Mesendoderm (in vitro differentiated cells): ENCODE measurements at regions not wholly inside any gene's neighbourhood (a gene's known extent, or its start where the extent isn't known, plus 50 kb on each side); places are given as distances from the start of the nearest gene placed in this dataset.

ENCODE experiments used
- DNase-seq: peaks from one replicate; pipeline ENCODE4 v3.0.0; 2013
- H2AK5ac ChIP-seq: 2 replicates; pipeline ENCODE4 v1.6.1; 2013; ENCODE audit warnings: low read length, inconsistent platforms
- H2BK120ac ChIP-seq: 2 replicates; pipeline ENCODE4 v1.6.1; 2013; ENCODE audit warnings: low read depth, mild to moderate bottlenecking, low read length, moderate library complexity, mixed read lengths
- H2BK15ac ChIP-seq: replicated peaks from 2 replicates; pipeline ENCODE4 v1.6.1; 2013; ENCODE audit warnings: low read depth, mild to moderate bottlenecking, moderate library complexity
- H2BK5ac ChIP-seq: 2 replicates; pipeline ENCODE4 v1.6.1; 2013; ENCODE audit warnings: low read length, inconsistent platforms
- H3K18ac ChIP-seq: 2 replicates; pipeline ENCODE4 v1.6.1; 2013; ENCODE audit warnings: mild to moderate bottlenecking, low read length, mixed read lengths
- H3K23ac ChIP-seq: one replicate; pipeline ENCODE4 v1.6.1; 2013; ENCODE audit warnings: low read length
- H3K27ac ChIP-seq: 2 replicates; pipeline ENCODE4 v1.5.1; 2013; ENCODE audit warnings: low read depth, mild to moderate bottlenecking, inconsistent platforms, low read length, moderate library complexity
- H3K27me3 ChIP-seq: 2 replicates; pipeline ENCODE4 v1.6.1; 2013; ENCODE audit warnings: low read length, control low read depth, mild to moderate bottlenecking, inconsistent platforms; ENCODE audit not compliant: insufficient read depth, poor library complexity
- H3K36me3 ChIP-seq: 2 replicates; pipeline ENCODE4 v1.6.1; 2013; ENCODE audit warnings: low read length, inconsistent platforms; ENCODE audit not compliant: control insufficient read depth, insufficient read depth
- H3K4ac ChIP-seq: one replicate; pipeline ENCODE4 v1.6.1; 2013; ENCODE audit warnings: low read depth, mild to moderate bottlenecking, low read length, moderate library complexity
- H3K4me1 ChIP-seq: 2 replicates; pipeline ENCODE4 v1.6.1; 2013; ENCODE audit warnings: low read depth, low read length, inconsistent platforms; ENCODE audit not compliant: control insufficient read depth
- H3K4me2 ChIP-seq: 2 replicates; pipeline ENCODE4 v1.6.1; 2013; ENCODE audit warnings: low read length
- H3K4me3 ChIP-seq: 2 replicates; pipeline ENCODE4 v1.5.1; 2013; ENCODE audit warnings: mild to moderate bottlenecking, low read length
- H3K56ac ChIP-seq: one replicate; pipeline ENCODE4 v1.6.1; 2013; ENCODE audit warnings: low read length
- H3K79me1 ChIP-seq: 2 replicates; pipeline ENCODE4 v1.6.1; 2013; ENCODE audit warnings: low read length, inconsistent platforms
- H3K79me2 ChIP-seq: 2 replicates; pipeline ENCODE4 v1.6.1; 2013; ENCODE audit warnings: mild to moderate bottlenecking, low read length; ENCODE audit not compliant: control insufficient read depth, insufficient read depth
- H3K9ac ChIP-seq: 2 replicates; pipeline ENCODE4 v1.6.1; 2013; ENCODE audit warnings: low read length, inconsistent platforms
- H4K5ac ChIP-seq: one replicate; pipeline ENCODE4 v1.6.1; 2013; ENCODE audit warnings: low read length
- H4K8ac ChIP-seq: one replicate; pipeline ENCODE4 v1.6.1; 2013; ENCODE audit warnings: low read depth, mild to moderate bottlenecking, control low read depth, low read length, moderate library complexity
- WGBS: extraction: QIAGEN DNeasy Blood & Tissue Kit; methylation state at CpG from one replicate; pipeline ENCODE4 v1.1.7; 2013; ENCODE audit warnings: low lambda C conversion rate, missing lambda C conversion rate; ENCODE audit not compliant: insufficient coverage; ENCODE audit errors: extremely low coverage; 5-methylcytosine and 5-hydroxymethylcytosine counted together

DNA sequence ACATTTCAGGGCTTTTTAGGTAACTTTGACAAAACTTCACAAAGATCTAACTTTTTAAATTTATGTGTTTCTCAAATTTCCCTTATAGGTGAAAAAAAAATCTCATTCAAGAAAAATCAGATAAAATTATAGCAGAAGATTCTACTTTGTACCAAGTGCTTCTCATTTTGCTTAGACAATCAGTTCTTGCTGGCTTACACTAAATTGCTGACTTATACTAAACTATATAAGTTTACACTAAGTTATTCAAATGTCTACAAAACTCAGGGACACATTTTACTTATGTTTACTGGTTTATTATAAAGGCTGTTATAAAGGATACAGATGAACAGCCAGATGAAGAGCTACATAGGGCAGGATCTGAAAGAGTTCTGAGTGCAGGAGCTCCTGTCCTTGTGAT, 195.1 kb downstream of the ZPLD1 start:
- no peak overlapping the region for H4K8ac ChIP-seq
- no peak overlapping the region for H3K23ac ChIP-seq
- no peak overlapping the region for H3K4ac ChIP-seq
- H3K4me3 ChIP-seq: no peak overlapping the region
- no peak overlapping the region for H4K5ac ChIP-seq
- H3K18ac ChIP-seq: no peak overlapping the region
- H2BK120ac ChIP-seq: no peak overlapping the region
- no peak overlapping the region for H3K4me2 ChIP-seq
- no peak overlapping the region for H2BK15ac ChIP-seq
- H2BK5ac ChIP-seq: no peak overlapping the region
- H3K9ac ChIP-seq: no peak overlapping the region
- no peaks in the 10 kb centered on the region for H3K27me3 ChIP-seq
- H2AK5ac ChIP-seq: no peak overlapping the region
- no peaks in the 10 kb centered on the region for H3K36me3 ChIP-seq
- H3K79me1 ChIP-seq: no peaks in the 10 kb centered on the region
- no peak overlapping the region for H3K56ac ChIP-seq
- no peak overlapping the region for H3K27ac ChIP-seq
- no peaks in the 10 kb centered on the region for H3K4me1 ChIP-seq
- H3K79me2 ChIP-seq: no peaks in the 10 kb centered on the region
- no peak for DNase-seq

GRCh38 chr3:102630531-102630930, 195.7 kb downstream of the ZPLD1 start:
- Histone ChIP-seq H2BK15ac (no peak overlapping the region), H3K79me2 (no peaks in the 10 kb centered on the region), H3K36me3 (no peaks in the 10 kb centered on the region), H3K4me3 (no peak overlapping the region), H3K4me2 (no peak overlapping the region), H4K8ac (no peak overlapping the region), H4K5ac (no peak overlapping the region), H3K4me1 (no peaks in the 10 kb centered on the region), H3K23ac (no peak overlapping the region), H2AK5ac (no peak overlapping the region), H3K27ac (no peak overlapping the region), H2BK5ac (no peak overlapping the region), H3K4ac (no peak overlapping the region), H3K9ac (no peak overlapping the region), H3K56ac (no peak overlapping the region), H3K27me3 (no peaks in the 10 kb centered on the region), H3K79me1 (no peaks in the 10 kb centered on the region), H3K18ac (no peak overlapping the region), H2BK120ac (no peak overlapping the region)
- WGBS: 100% methylated on average over 3 of the region's 6 CpGs
- no peak for DNase-seq

DNA sequence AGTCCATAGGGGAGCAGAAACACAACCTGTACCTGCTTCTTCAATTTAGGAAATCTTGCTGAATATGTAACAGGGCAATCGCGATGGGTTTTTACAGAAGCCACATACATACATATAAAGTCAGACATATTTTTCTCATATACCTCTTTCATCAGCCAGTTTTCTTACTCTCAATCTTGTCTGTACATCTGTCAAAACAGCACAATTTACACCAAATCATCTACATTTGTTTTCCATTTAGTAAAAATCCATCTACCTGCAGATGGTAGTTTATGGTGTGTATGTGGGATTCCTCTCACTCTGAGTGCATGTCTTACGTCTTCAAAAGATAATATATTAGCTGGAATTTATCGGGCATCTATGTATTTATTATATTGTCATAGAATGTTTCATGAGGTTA, 208.7 kb downstream of the ZPLD1 start:
- no peak for DNase-seq
- no CpG with 5 or more reads among the region's 4 CpGs for WGBS
- Histone ChIP-seq H3K23ac (no peak overlapping the region), H3K4me3 (no peak overlapping the region), H4K8ac (no peak overlapping the region), H2BK120ac (no peak overlapping the region), H3K27ac (no peak overlapping the region), H3K4me2 (no peak overlapping the region), H2BK15ac (no peak overlapping the region), H2AK5ac (no peak overlapping the region), H3K79me2 (no peaks in the 10 kb centered on the region), H3K18ac (no peak overlapping the region), H3K4me1 (no peaks in the 10 kb centered on the region), H3K36me3 (no peaks in the 10 kb centered on the region), H3K56ac (no peak overlapping the region), H4K5ac (no peak overlapping the region), H3K4ac (no peak overlapping the region), H3K9ac (no peak overlapping the region), H2BK5ac (no peak overlapping the region), H3K27me3 (no peaks in the 10 kb centered on the region), H3K79me1 (no peaks in the 10 kb centered on the region)

DNA sequence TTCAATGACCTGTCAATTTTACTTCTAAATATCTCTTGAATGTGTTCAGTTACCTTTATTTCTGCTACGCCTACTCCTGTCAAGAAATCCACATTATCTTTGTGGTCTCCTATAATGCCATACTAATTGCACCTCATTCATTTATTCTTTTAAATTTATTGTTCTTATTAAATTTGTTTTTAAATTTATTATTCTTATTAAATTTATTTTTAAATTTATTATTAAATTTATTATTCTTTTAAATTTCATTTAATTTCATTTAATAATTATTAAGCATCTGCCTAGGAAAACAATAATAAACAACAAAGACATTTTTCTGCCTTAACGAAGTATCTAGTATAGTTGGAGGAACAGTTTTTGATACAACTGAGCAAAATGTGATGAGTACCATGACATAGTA, 211.7 kb downstream of the ZPLD1 start:
- no peak overlapping the region for H2BK120ac ChIP-seq
- H3K18ac ChIP-seq: no peak overlapping the region
- no peaks in the 10 kb centered on the region for H3K27me3 ChIP-seq
- no peak overlapping the region for H2BK15ac ChIP-seq
- H3K23ac ChIP-seq: no peak overlapping the region
- WGBS: no CpG with 5 or more reads among the region's 2 CpGs
- no peak overlapping the region for H2BK5ac ChIP-seq
- no peak for DNase-seq
- H3K36me3 ChIP-seq: no peaks in the 10 kb centered on the region
- H3K4me3 ChIP-seq: no peak overlapping the region
- H3K9ac ChIP-seq: no peak overlapping the region
- H3K4me1 ChIP-seq: no peaks in the 10 kb centered on the region
- H2AK5ac ChIP-seq: no peak overlapping the region
- no peak overlapping the region for H3K4me2 ChIP-seq
- no peak overlapping the region for H3K27ac ChIP-seq
- no peaks in the 10 kb centered on the region for H3K79me2 ChIP-seq
- no peak overlapping the region for H3K56ac ChIP-seq
- H4K8ac ChIP-seq: no peak overlapping the region
- H3K4ac ChIP-seq: no peak overlapping the region
- no peaks in the 10 kb centered on the region for H3K79me1 ChIP-seq
- no peak overlapping the region for H4K5ac ChIP-seq

DNA sequence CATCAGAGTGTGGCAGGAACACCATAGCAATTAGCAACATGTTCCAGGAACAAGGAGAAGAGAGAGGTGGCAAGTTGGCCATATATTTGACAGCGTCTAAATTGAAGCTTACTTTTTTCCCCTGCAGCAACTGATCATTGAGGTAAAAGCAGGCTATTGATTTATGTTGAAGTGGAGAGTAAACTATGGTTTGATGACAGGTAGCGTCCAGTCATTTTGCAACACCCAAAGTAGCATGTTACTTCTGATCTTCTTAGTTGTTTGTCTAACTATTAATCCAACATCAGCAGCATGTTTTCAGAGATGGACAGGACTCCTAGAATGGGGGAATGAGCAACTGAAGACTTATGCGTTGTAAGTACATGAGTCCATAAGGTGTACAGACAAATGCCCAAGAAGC, 225.8 kb downstream of the ZPLD1 start:
- no peak overlapping the region for H3K9ac ChIP-seq
- no peak overlapping the region for H4K8ac ChIP-seq
- H3K4me2 ChIP-seq: no peak overlapping the region
- no peaks in the 10 kb centered on the region for H3K79me2 ChIP-seq
- H3K4me3 ChIP-seq: no peak overlapping the region
- no peak overlapping the region for H3K27ac ChIP-seq
- no peak overlapping the region for H3K23ac ChIP-seq
- no peak overlapping the region for H2BK120ac ChIP-seq
- H2AK5ac ChIP-seq: no peak overlapping the region
- H3K36me3 ChIP-seq: no peaks in the 10 kb centered on the region
- H3K56ac ChIP-seq: no peak overlapping the region
- no peaks in the 10 kb centered on the region for H3K4me1 ChIP-seq
- DNase-seq: no peak
- no peaks in the 10 kb centered on the region for H3K27me3 ChIP-seq
- H2BK15ac ChIP-seq: no peak overlapping the region
- whole genome bisulfite sequencing: no CpG with 5 or more reads among the region's 3 CpGs
- no peaks in the 10 kb centered on the region for H3K79me1 ChIP-seq
- no peak overlapping the region for H3K18ac ChIP-seq
- no peak overlapping the region for H3K4ac ChIP-seq
- no peak overlapping the region for H4K5ac ChIP-seq
- no peak overlapping the region for H2BK5ac ChIP-seq

DNA sequence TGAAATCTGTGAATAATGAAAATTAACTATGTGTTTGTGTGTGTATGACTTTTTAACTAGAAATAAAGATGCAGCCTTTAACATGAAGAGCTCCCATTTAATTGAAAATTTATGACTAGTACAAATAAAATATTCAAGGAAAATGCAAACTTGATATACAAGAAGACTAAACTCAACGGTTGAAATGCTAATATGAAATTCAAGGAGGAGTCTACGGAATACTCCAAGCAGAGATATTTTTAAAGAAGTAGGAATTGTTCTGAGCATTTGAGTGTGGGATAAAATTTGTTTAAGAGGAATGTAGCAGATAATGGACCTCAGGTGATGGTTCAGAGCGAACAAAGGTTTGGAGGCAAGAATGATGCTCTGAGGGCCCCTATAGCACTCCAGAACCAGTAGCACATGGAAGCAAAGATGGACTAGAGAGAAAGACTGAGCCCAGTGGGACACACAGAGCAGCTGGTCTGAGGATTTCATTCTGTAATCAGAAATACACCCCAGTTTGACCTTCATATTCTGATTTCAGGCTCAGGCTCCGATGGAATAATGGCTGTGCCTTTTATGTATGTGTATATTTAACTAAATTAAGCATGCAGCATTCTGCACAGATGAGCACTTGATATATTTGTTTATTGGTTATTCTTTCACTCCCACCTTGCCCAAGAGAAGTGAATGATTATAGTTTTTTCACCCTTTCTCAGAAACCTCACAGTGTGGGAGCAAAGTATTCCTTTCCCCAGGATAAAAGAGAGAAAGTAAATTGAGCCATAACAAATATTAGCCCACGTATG, 227.1 kb downstream of the ZPLD1 start:
- Histone ChIP-seq H3K4me1 (no peaks in the 10 kb centered on the region), H2BK5ac (no peak overlapping the region), H2BK15ac (no peak overlapping the region), H3K27me3 (no peaks in the 10 kb centered on the region), H2AK5ac (no peak overlapping the region), H3K79me2 (no peaks in the 10 kb centered on the region), H2BK120ac (no peak overlapping the region), H3K36me3 (no peaks in the 10 kb centered on the region), H4K8ac (no peak overlapping the region), H3K4ac (no peak overlapping the region), H3K18ac (no peak overlapping the region), H4K5ac (no peak overlapping the region), H3K56ac (no peak overlapping the region), H3K4me3 (no peak overlapping the region), H3K27ac (no peak overlapping the region), H3K9ac (no peak overlapping the region), H3K4me2 (no peak overlapping the region), H3K79me1 (no peaks in the 10 kb centered on the region), H3K23ac (no peak overlapping the region)
- no CpG with 5 or more reads among the region's 5 CpGs for WGBS
- no peak for DNase-seq
